Uterus (tissue), 2 donors: ENCODE measurements at regions not wholly inside any gene's neighbourhood (a gene's known extent, or its start where the extent isn't known, plus 50 kb on each side); places are given as distances from the start of the nearest gene placed in this dataset.

ENCODE experiments used
- CTCF ChIP-seq, 4 experiments: fragments of 200-600 bp in 2 of 4; fragments of 450-650 bp in 2 of 4; sonication (generic) in 2 of 4; IDR thresholded peaks; one replicate each; pipeline ENCODE4 v1.5.1; 2016 to 2019; ENCODE audit warnings: antibody characterized with exemption in 4 of 4, mild to moderate bottlenecking in 2 of 4, moderate library complexity in 1 of 4
- POLR2A ChIP-seq, 2 donors: fragments of 450-650 bp; IDR thresholded peaks; one replicate each; pipeline ENCODE4 v1.6.1; 2016; ENCODE audit warnings: antibody characterized with exemption in 2 of 2, mild to moderate bottlenecking in 1 of 2, moderate library complexity in 1 of 2

DNA sequence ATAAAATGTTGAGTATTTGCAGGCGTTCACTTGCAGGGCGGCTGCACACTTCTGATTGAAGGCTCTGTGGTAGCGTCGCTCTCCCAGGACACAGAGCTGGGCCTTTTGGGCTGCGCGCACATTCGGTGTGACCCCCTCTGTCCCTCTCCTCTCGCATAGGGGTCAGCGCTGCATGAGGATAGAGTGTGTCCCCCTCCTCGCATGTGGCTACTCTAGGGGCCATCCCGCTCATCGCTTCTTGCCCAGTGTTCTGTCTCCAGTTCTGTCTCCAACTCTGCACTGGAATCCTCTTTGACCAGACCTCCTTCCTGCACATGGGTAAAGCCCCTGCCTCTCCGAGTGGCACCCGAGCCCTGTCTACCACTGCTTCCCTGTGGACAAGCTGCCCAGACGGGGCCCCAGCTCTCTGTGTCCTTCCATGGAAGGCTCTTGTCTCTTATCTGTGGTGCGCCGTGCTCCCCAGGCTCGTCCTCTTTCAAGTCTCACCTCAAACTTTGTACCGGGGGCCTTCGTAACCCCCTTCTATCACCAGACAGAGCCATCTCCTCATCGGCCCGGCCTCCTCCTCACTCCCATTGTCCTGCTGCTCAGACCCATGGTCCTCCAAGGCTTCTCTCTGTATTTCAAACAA lies 278.0 kb upstream of the HDAC4 start:
- no peak for TF ChIP-seq CTCF (IDR thresholded peaks at IDR 0.05)
- no peak for TF ChIP-seq POLR2A (IDR thresholded peaks at IDR 0.05)
